SK-N-DZ (cell line): ENCODE measurements at regions not wholly inside any gene's neighbourhood (a gene's known extent, or its start where the extent isn't known, plus 50 kb on each side); places are given as distances from the start of the nearest gene placed in this dataset.

ENCODE experiments used
- DNase-seq: peaks from one replicate; pipeline ENCODE4 v3.0.0-alpha.2; 2015; ENCODE audit warnings: low spot score

DNA sequence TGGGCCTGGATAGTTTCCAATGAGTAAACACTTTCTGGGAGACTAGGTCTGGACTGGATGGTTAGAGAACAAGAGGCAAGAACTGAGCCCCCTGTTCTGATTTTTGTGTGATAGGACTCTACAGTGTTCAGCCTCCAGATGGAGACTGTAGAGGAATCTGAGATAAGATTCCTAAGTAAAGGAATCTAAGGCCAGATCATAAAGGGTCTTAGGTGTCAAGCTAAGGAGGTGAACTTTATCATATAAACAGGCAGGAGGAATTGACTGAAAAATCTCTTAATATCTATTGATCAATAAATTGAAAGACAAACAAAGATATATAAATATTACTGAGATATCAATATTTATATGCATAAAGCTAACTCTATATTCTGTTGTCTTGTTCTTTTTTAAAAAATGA is 449.1 kb upstream of the DAB1 start:
- DNase-seq = no peak

DNA sequence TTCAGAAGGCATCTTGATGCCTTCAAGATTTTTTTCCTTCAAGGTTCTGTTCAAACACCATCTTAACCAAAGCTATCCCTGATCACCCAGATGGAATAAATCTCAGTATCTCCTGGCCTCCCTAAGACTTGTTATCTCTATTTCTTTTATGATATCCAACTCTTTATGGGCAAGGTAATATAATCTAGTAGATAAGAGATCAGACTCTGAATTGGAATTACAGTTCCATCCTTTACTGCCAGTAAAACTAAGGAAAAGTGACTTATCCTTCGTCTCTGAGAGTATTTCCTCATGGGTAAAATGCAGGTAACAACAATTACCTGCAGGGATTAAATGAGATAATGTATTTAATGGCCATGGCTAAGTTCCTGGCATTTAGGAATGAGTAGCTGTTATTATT is 445.0 kb upstream of the DAB1 start:
- no peak for DNase-seq

DNA sequence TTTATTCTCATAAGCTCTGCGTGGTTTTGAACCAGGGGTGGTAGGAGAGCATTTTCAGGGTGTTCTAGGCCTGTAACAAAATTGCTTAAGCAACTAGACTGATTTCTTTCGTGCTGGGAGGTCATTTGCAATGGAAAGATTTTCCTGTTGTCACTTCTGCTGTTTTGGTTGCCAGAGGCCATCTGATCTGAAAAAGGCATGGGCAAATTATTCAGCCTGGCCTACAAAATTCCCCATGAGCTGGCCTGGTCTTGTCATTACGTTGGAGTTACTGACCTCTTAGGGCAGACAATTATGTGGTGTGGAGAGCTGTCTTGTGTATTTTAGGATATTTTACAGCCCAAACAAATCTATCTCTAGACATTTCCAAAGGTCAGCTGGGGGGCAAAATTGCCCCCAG is 444.4 kb upstream of the DAB1 start:
- DNase-seq = no peak

DNA sequence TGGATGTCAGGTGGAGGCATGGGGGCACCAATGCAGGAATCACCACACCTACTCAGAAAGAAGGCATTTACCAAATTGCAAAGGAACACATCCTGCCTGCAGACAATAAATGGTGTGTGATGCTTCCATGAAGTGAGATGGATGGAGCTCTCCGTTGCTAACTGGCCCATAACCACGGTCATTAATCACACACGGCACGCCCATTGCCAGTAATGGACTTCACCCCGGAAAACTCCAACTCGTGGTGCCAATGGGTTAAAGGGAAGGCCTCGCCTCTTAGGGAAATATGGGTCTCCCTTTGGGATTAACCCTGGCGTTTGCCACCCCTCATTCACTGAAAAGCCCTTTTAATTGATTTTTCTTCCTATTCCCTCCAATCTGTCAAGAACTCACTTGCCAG is 443.1 kb upstream of the DAB1 start:
- DNase-seq = no peak

DNA sequence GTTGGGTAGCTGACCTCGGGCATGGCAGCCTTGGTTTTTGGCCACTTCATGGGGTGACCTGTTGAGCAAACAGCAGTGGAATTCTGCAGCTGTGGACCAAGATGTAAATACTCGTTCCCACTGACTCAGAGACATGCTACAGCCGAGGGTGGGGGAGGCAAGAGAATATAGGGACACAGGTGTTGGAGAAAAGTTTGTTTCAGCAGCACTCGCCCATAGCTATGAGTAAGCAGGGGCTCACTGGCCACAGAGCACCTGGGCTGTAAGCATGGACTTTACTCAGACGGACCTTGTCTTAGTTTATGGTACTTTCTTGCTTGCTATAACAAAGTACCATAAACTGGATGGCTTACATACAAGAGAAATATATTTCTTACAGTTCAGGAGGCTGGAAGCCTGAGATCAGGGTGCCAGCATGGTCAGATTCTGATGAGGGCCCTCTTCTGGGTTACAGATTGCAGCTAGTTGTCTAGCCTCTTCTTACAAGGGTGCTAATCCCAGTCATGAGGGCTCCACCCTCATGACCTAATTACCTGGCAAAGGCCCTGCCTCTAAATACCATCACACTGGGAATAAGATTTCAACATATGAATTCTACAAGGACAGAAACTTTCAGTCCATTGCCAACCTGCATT is 437.2 kb upstream of the DAB1 start:
- DNase-seq = no peak

DNA sequence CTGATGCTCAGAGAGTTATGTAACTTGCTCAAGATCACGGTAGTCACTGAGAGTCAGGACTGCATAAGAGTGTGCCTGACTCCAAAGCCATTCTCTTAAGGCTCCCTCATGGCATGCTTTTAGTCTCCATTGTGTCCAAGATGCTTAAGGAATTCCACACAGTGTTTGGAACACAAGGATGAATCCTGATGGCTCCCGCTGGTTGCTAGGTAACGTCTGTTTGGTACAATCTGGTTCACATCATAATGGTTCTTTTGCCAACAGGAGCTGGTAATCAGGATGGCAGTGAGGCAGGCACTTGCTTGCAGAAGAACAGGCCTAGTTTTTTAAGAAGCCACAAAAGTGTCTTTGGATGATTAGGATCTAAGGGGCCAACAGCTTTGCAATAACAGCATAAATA is 436.5 kb upstream of the DAB1 start:
- no peak for DNase-seq

DNA sequence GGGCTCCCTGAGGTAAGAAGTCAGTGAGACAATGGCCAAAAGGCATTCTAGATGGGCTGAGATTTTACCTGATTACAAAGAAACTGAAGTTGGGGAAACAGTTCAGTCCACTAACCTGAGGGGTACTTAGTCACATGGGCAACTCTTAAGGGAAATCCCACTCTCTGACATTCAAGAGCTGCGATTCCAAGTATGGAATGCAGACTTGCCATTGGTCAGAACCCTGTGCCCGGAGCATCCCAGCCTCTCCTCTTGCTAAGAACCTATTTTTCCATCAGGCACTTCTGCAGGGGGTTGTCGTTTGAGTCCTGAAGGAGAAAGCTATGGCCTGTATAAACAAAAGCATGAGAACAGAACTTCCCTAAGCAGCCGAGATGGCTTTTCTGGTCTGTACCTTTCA is 434.9 kb upstream of the DAB1 start:
- DNase-seq = no peak

DNA sequence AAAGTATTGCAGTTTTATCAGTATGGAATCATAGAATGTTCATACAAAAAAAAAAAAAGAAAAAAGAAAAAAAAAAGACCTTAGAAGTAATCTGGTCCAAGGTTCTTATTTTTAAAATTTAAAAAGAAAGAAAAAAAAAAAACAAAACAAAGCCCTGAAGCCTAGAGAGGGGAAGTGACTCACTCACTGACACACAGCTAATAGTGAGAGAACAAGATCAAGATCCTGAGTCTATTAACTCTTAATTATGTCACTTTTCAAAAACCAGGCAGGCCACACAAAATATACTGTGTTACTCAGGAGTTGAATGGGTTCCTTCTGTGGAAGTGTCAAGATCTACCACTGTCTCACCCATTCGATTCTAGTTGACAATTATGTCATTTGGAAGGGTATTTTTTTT is 433.9 kb upstream of the DAB1 start:
- DNase-seq = no peak

DNA sequence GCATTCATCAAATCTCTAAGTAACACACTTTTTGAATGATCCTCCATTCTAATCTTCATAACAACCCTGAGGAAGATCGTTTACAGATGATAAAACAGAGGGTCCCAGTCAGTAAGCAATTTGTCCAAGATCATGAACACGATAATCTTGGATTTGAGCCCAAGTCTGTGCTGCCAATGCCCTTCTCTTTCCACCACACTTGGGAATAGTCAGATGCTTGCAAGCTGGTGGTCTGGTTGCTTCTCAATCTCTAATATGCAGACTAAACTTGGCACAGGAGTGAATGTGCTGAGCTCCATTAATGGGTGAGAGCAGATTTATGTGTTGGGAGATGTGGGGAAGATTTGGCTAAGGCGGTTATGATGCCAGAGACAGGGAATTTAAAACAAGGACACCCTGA is 430.6 kb upstream of the DAB1 start:
- DNase-seq = no peak

DNA sequence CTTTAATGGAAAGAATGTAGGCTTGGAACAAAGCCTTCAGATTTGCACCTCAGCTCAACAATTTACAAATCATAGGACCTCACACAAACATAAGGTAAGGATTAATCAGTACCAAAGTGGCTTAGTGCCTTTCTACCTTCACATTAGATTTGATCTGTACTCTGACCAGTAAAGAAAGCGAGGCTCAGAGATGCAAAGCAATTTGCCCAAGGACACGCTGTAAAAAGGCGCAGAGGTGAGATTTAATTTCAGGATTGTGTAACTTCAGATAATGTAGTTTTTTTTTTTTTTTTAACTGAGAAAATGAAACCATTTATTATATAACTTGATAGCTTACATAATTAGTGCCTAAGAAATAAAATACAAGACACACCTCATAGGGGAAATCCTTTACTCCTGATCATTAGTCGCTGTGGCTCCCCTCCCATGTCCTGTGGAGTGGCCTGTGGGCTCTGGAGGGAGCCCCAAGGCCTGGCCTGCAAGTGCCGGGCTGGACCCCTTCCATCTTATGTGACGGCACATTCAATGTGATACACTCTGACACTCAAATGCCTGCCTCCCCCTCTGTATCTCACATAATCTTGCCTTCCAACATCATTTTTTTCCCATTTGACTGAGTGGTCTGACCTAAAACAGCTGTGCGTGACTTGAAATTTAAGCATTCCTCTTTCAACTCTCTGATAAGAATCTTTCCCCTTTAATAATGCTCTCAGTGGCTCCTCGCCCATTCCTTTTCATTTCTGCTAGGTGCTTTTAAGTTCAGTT is 426.5 kb upstream of the DAB1 start:
- peak; percentile 11 for DNase-seq

DNA sequence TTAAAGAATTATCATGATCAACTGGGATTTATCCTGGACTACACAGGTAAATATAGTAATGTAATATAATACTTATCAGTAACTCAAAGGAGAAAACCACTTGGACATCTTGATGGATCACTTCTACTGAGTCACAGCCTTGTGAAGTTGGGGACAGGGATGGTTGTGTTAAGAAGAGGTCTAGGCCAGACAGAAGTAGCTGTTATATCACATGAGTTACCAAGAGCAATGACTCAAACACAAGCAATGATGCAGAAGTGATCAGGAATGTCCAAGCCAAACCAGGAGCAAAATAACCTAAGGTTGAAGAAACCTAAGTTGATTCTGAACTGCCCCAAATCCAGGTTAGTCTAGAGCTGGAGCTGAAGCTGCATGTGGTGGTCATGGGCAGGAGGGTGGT is 424.5 kb upstream of the DAB1 start:
- no peak for DNase-seq

DNA sequence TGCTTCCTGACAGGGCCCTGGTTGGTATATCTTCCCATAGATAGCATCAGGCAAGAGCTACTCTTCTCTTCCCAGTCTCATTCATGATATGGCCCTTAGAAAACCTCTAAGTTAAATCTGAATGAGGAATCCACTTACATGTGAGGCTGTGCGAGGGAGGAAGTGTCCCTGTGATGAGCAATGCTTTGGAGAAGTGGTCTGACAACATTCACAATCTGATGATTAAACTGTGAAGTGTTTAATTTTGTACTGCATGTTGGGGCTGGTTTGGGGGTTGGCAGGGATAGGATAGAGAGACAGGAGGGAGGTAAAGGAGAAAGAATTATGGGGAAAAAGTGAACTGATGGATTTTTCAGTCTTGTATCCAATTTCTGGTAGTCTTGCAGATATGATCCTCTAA is 421.2 kb upstream of the DAB1 start:
- DNase-seq = no peak

DNA sequence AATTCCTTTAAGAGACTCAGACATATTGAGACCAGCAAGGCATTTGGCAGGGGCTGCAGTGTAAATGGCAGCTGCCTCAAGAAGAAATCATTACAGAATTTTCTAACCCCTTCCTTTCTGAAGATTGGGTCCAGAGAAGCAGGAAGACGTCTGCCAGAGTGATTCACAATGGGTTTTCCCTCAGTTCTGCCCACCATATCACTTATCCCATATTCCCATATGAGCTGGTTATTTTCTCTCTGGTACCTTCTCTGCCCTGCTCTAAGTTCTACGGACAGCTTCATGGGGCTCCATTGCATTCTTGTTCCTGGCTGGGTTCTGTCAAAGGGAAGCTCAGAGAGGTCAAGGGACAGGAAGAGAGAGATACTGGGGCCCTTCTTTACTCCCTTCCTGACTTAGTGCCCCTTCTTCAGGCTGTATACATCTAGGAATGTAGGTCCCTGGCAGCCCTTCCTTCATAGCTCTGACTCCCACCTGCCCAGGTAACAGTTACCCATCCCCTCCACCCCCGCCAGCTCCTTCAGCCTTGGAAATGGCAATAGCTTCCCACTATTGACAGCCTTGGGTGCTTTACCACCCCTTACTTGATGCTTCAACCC is 420.6 kb upstream of the DAB1 start:
- DNase-seq = no peak

DNA sequence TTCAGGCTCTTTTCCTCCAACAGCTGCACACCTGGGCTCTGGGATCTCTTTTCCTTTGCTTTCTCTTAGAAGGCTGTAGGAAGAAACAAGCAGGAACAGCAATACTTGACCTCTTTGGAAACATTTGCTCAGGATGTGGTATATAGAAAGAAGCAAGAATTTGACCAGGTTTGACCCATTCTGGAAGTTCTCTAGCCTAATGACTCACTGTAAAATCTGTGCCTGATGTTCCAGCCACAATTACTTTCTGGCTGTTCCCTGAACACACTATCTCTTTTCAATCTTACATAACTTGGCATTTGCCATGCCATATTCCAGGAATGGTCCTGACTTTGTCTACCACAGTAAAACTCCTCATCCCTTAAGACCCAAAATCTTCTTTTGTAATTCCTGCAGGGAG is 419.9 kb upstream of the DAB1 start:
- no peak for DNase-seq

DNA sequence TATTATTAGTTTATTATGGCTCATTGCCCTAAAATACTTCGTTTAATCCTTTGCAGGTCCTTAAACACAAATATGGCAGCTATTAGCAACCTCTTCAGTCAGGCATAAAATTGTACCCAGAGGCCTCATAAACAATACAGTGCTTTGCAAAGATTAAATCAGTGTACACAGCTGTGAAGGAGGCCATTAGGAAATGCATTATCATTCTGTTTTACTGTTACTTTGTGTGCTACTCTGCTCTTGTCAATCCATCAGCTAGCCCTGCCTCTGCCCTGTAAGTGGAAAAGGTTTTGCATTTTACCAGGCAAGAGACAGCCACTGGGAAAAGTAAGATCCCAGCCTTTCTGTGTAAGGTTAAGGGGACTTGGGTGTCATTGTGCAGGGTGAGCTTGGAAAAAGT is 415.7 kb upstream of the DAB1 start:
- no peak for DNase-seq

DNA sequence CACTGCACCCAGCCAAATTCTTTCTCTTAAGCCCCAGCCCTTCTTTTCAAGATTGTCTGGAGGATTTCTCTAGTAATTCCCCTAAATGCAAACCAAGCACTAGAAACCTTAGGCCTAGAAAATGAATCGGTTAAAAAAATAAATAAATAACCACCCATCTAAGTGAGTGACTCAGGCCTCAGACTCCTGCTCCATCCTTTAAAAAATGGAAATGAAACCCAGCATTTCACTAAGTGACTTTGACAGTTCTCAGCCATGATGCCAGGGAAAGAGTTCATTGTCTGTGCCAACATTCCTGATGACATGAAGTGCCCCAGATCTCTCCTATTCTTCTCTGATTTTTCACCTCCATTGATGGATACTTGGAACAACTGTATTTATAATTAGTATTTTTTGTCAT is 415.2 kb upstream of the DAB1 start:
- no peak for DNase-seq

DNA sequence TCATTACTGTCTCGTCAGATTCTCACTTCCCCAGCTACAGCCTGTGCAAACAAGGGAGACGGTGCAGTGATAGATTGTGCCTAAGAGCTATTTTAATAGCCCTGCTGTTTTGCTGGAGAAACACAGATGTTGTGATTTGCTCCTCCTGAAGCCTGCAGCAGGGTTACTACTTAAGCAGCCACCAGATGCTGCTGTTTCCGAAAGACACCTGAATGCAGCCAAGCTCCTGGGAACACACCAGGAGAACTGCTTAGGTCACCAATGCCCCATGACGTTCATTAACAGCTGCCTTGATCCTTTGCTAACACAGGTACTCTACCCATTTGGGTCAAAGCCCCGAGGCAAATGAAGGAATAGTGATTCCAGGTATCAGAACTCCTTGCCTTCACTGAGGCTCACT is 411.8 kb upstream of the DAB1 start:
- peak; percentile 4 for DNase-seq

DNA sequence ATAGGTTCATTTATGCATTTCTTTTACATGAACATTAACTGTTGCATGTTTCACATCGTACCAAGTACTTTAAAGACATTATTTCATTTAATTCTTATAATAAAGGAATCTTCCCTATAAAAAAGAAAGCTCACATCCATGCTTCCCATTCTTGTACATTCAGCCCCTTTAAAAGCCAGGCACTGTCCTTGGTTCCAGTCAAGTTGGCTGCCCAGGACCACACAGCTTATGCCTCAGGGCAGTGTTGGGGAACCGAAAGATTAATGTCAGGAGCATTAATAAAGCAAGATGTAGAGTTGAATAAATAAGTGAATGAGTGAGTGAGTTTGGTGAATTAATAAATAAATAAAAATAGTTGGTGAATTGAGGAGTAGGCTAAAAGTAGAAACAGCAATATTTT is 409.4 kb upstream of the DAB1 start:
- no peak for DNase-seq

DNA sequence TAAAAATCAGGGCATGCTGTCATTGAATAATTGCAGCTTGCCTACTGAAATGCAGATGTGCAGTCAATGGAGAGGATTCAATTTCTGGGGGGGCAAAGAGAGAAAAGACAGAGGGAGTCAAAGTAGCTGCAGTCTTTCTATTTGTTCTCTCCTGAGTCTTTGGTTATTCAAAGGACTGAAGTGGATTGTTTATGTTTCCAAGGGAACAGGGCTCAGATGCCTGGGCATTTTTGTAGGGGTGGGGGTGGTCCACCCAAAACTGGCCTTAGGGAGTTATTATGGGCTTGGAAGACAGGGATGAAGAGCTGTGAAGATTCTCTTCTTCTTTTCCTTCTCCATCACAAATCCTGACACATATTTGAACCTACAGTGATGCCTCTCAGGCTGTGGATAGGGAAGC is 408.8 kb upstream of the DAB1 start:
- no peak for DNase-seq

DNA sequence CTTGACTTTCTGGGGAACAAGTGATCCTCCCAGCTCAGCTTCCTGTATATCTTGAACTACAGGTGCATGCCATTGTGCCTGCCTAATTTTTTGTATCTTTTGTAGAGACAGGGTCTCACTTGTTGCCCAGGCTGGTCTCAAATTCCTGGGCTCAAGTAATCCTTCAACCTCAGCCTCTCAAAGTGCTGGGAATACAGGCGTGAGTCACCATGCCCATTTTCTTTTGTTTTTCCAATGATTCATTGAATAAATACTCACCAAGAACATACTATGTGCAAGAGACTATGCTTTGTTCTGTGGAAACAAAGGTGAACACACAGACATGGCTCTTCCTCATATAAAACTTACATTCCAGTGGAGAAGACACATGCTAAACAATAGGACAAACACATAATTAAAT is 407.8 kb upstream of the DAB1 start:
- no peak for DNase-seq

DNA sequence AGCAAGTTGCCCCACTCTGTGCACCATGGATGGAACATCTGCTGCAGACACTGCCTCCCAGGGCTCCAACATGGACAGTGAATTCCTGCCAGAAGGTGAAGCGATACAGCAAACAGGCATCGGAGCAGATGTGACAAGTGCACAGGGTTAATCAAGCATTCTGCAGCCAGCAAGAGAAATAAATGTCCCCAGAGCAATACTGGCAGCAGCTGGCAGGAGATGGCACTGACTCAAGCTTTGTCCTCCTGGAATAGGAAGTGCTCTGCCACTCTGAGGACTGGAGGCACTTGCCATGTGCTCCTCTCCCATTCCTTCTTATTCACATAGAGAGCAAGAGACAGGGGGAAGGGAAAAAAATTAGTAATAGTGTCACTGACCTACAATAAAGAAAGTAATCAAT is 402.7 kb upstream of the DAB1 start:
- DNase-seq = no peak

DNA sequence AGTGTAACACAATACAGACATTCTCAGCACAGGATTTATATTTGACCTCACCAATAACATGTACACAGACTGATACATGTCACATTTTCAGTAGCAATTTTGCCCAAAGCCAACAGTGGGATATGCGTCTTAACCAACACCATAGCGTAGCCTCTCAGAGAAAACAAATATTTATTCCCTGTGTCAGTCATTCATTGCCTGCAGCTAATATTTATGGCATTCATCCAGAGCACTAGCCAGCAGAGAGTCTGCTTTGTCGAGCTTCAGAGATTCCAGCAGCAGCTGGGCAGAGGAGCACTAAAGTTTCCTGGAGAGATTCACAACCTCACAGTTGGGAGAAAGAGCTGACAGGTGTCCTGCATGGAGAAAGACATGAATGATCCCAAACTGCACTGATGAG is 400.7 kb upstream of the DAB1 start:
- DNase-seq = no peak

DNA sequence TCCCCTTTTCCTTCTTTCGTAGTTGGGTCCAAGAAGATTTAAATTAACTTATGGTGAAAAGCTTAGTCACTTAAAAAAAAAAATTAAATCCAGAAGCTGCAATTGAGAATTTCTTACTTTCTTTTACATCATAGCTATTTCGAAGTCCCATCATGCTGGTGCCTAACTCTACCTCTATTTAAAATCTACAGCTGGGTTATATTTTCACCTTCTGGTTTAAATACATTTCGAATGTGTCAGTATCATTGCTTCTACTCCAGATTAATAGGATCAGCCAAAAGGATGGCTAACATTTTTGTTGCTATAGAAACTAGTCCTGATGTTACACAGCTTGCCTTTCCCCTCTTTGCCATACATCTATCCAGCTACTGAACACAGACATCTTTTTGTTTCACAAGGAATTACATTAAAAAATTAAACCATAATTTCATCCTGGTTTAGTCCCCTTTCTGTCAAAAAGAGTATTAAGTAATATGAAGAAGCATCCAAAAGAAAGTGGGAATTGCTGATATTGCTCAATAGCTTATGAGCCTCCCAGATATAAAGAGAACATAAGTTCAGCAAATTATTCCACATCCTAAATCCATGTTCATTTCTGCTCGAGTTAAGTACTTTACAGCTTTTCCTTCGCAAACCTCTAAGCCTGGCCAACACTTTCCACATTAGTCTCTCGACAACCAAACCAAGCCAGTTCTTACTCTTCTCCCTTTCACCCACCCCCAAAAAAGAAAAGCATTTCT is 396.7 kb upstream of the DAB1 start:
- DNase-seq = peak; percentile 2
